GM19455 (cell line): ENCODE measurements at regions not wholly inside any gene's neighbourhood (a gene's known extent, or its start where the extent isn't known, plus 50 kb on each side); places are given as distances from the start of the nearest gene placed in this dataset.
"Not testable (repeated sequence)": the region's sequence is repeated elsewhere in the genome, so short reads cannot be mapped to it uniquely, and the experiment has no call there.

Experiments used
- ATAC-seq: cut with Tn5 transposase; IDR thresholded peaks from one replicate; pipeline ENCODE4 v1.9.1; 2021; ENCODE audit not compliant: unreplicated experiment

DNA sequence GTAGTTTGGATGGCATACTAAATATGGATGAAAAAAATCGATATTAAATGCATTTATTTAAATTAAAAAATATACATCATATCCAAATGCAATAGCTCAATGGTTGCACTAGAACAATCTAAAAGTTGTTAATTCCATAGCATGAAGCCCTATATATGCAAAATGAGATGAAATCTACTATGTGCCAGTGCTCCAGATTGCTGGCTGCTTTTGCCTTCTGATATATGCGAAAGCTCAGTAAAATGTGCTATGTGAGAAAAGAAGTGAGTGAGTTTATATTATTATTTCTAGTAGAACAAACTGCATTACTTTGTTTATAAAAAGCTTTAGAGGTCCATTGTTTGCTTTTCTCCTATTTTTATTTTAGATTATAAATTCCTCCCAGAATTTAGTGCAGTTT, 186.7 kb downstream of the MAT2B start:
- ATAC-seq = no peak

DNA sequence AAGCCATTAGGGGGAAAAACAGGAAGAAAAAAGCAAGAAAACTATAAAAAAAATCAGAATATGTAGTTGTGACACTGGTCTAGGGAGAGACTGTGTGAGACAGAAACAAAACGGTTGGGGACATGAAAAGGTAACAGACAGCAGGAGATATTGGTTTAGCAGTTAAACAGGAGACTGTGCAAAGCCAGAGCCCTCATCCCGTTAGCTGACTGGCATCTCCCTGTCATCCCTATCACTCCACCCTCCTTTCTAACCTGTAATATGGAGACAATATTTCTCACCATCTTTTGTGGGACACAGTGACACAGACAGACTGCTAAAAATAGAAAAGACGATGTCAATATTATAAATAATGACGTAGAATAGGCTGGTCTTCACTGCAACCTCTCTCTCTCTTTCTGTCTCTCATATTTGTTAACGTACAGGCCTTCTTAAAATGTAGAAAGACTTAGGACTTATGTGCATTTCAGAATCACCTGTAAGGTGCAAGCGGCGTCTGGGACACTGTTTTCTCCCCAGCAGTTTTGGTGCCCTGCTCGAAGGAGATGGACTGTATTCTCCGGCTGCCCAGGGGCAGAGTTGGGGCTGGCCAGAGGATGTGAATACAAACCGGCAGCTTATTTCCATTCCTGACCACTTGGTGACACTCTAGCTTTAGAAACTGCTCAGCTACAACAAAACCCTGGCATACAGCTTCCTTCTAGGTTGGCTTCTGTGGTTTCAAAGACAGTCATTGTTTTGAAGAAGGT, 190.6 kb downstream of the MAT2B start:
- ATAC-seq = peak; percentile 85

DNA sequence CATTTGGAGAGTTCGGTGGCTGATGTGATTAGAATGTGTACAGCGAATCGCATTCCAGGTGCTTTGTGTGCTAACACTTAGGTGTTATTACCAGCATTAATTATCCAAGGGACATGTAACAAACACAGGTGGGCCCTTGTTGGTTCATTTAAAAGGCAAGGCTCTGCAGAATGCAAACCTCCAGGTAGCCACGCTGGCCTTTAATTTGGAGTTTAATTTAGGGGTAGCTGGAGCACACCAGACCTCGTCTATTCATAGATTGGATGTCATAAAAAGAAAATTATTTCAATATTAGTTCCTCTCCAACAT, 191.1 kb downstream of the MAT2B start:
- ATAC-seq = peak; percentile 17

DNA sequence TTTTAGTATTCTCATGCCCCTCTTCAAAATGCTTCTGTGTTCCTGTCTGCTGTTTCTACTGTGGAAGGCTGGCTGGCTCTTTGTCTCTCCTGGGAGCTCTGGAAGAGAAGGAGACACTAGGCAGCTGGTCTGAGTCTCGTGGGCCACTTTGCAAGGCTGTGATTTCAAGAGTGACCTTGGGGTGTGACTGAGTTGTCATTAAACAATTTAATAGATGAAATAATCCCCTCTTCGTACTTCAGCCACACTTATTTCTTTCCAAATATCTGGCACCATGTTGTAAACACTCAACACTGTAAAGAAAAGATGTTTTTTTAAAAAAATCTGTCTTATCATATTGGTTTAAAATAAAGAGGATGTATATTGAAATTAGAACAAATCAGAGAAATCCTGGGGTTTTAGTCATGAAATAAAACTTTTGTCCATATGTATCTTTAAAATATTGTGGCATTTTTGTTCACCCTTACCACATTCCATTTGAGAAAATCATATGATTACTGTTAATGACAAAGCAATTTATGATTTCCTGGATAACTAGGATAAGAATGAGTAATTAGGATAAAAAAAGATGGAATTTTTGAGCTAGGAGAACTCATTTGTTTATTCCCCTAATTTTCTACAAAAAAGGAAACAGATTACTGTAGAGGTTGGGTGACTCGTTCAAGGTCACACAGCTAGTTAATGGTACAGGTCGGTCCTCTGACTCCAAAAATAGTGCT, 200.8 kb downstream of the MAT2B start:
- no peak for ATAC-seq

DNA sequence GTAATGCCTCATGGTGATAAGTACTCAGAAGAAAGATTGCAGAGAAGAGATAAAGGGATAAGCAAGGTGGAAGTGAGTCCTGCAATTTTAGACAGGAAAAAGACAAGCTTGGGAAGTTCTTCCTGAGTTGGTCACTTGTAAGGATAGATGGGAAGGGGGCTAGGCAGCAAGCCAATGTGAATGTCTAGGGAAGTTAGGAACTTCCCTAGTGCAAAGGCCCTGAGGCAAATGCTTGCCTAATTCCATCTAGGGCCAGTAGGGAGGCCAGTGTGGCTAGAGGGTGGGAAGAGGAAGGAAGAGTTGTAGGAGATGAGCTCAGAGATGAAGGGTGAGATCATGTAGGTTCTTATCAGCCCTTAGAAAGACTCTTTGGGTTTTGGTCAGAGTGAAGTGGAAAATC, 206.6 kb downstream of the MAT2B start:
- no peak for ATAC-seq

DNA sequence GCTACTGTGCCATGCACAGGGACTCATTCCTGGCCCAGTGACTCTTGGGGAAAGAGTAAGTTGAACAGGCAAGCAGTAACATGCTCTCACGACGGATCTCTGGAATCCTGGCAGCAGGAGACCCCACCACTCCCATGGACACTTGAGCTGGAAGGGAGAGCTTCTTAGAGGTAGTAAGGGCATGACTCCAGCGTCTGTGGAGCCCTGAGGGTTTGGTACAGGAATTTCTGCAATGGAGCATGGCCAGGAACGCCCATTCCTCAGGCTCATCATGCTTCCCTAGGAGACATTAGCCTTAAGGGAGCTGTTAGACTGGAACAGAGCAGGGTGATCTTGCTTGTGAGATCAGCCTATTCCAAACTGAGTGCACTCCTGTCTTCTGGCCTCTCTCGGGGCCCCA, 212.9 kb downstream of the MAT2B start:
- no peak for ATAC-seq

DNA sequence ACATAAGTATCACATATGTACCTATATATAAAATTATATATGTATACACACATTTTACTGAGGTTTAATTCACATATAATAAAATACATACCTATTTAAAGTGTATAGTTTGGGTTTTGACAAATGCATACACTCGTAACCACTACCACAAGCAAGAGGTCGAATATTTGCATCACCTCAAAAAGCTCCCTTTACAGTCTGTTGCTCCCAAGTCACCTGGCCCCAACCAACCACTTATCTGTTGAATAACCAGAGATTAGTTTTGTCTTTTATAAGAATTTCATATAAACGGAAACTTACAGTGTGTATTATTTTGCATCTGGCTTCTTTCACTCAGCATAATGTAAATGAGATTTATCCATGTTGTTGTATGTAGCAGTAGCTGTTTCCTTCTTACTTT, 218.9 kb downstream of the MAT2B start:
- no peak for ATAC-seq

DNA sequence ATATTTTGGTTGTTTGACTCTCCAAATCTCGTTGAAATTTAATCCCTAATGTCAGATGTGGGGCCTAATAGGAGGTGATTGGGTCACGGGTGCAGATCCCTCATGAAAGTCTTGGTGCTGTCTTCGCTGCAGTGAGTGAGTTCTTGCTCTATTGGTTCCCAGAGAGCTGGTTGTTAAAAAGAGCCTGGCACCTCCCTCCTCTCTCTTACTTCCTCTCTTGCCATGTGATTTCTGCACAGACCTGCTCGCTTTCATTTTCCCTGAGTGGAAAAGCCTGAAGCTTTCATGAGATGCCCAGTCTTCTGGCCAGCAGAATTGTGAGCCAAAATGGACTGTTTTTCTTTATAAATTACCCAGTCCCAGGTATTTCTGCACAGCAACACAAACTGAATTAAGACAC, 221.6 kb downstream of the MAT2B start:
- no peak for ATAC-seq

DNA sequence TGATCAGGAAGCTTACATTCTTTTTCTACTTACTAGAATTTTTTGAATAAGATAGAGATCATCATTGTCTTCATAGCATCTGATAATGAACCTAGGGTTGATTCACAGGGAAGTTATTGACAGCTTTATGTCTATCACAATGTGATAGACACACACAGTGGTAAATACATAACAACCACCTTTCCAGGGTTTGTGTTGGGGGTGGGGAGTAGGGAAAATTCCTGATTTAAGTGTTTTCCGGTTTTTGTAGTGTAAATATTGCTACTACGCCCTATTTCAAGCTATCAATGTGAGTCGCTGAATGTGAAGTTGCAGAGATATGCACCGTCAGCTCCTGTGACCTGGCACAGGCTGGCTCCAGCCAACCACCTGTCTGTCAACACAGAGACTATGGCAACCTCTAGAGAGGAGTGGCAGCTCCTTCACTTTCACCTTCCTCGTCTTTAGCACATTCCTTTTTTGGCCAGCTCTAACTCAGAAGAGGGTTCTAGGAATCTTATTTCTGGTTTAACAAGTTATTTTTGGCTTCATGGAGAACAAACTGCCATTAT, 224.9 kb downstream of the MAT2B start:
- no peak for ATAC-seq

DNA sequence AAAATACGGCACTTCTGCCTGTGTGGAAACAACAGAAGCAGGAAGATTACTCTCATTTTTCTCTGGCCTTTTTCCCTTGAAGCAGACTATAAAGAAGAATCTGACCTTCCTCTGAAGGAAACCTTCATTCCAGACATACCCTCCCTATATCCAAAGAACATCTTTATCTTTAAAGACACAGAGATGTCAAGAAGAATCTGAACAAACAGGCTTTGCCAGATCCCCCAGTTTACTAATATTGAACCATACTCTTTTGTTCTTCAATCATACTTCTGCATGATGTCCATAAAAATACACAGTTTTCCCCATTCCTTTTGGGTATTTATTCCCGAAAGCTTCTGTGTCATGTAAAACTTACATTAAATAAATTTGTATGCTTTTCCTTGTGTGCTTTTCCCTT, 225.8 kb downstream of the MAT2B start:
- ATAC-seq = no peak

DNA sequence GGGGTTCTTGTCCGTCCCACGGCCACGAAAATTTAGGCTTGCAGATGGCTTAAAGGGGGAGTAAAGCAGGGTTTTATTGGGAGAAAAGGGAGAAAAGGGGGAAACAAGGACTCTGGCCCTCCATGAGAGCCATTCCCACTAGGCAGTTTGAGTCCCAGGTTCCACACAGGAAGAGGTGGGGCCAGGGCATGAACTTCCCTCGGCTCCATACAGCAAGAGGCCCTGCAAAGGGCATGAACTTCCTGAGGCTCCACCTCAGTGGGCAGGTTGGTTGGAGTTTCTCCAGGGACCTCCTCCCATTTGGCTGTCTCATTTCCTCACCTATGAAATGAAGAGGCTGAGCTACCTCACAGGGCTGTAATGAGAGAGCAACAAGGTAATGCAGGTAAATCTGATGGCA, 229.7 kb downstream of the MAT2B start:
- ATAC-seq = no peak

DNA sequence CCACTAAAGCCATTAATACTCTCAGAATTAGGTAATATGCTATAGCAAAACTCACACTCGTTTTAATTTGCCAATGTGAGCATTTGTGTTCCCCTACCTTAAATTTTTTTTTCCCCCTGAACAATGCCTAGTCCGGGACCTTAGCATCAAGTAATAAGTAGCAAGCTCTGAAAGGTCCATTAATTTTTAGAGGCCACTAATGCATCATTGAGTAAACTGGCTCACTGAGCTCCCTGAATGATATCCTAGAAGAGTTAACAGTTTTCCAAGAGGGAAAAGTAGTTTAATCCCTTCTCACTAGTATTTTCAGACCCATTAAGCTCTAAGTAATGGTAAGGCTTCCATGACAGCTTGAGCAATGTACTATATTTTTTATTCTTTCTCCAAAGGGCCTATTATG, 242.2 kb downstream of the MAT2B start:
- no peak for ATAC-seq

DNA sequence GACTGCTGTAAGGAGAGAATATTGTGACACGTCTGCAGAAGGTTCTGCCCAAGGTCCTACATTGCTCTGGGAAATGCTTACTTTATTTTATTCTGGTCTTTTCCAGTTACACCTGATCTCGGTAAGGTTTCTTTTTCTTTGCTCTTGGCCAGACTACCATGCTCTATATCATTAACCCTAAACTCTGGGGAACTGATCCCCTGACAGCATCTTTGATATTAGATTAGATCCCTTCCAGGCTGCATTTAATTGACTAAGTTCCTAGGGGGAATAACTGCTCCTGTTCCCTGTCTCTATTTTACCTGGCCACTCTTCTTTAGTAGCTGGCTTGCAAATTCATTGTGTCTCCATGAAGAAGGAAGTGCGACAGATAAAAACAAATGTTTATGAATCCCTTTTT, 243.5 kb downstream of the MAT2B start:
- ATAC-seq = no peak

DNA sequence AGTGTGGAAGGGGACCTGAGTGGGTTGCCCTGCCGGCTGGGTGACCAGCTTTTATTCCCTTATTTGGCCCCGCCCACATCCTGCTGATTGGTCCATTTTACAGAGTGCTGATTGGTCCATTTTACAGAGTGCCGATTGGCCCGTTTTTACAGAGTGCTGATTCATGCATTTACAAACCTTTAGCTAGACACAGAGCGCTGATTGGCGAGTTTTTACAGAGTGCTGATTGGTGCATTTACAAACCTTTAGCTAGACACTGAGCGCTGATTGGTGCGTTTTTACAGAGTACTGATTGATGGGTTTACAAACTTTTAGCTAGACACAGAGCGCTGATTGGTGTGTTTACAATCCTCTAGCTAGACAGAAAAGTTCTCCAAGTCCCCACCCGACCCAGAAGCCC, 245.0 kb downstream of the MAT2B start:
- ATAC-seq = not testable (repeated sequence)

DNA sequence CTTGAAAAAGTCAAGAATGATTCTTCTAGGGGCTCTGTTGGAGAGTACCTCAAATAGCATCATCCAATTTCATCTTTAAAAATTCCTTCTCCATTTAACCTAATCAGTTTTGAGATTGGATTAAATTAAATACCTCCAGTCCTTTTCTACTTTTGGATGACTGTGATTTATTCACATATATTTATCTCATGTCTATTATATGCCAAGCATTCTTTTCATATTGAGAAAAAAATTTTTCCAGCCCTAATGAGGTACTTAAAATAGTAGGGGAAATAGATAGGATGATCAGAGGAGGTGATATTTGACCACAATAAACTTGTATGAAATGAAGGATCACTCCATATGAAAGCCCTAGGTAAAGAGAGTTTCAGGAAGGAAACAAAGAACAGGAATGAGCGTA, 250.1 kb downstream of the MAT2B start:
- ATAC-seq = no peak

DNA sequence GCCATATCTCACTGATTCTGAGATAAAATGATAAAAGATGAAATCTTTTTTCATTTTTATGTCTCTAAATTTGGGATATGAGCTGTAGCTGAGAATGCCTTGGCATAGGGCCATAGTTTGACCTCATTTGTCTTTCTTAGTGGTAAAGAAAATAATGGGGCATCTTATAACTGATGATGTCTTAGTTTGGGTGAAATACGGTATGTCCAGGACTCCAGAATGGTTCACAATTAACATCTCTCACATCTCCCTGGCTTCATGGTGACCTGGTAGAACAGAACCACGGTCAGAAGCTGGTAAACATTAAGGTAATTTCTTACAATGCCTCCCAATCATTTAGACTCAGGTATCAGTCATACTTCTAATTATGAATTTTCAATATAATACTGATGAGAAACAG, 250.8 kb downstream of the MAT2B start:
- no peak for ATAC-seq

DNA sequence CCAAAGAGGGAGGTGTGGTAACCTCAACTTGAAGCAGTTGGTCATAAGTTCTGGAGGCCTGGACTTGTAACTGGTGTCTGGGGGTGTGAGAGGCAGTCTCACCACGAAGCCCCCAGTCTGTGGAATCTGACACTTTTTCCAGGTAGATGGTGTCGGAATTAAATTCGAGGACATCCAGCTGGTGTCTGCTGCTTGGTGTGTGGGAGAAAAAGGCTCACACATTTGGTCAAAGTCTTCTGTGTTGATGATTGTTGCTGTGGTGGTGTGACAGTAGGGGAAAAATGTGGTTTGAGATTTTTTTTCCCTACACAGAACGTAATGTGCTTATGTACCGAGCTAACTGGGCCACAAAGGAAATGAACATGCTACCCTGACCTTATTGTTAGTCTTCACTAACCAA, 251.9 kb downstream of the MAT2B start:
- no peak for ATAC-seq

DNA sequence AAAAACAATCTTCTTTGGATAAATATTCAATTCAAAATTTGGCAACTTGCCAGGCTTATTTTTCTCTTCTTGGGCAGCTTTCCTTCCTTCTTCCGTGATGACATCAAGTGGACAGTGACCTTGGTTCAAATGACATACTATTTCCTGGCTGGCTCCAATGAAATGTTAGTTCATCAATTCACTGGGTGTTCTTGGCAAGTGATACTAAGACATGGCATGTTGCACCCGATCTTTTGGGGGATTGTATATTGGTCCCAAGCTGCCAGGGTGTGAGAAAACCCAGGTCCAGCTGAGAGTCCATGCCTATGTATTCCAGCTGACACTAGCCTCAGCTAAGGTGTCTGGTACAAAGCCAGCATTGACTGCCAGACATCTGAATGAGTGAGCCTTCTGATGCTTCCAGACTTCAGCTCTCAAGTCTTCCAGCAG, 252.9 kb downstream of the MAT2B start:
- no peak for ATAC-seq

DNA sequence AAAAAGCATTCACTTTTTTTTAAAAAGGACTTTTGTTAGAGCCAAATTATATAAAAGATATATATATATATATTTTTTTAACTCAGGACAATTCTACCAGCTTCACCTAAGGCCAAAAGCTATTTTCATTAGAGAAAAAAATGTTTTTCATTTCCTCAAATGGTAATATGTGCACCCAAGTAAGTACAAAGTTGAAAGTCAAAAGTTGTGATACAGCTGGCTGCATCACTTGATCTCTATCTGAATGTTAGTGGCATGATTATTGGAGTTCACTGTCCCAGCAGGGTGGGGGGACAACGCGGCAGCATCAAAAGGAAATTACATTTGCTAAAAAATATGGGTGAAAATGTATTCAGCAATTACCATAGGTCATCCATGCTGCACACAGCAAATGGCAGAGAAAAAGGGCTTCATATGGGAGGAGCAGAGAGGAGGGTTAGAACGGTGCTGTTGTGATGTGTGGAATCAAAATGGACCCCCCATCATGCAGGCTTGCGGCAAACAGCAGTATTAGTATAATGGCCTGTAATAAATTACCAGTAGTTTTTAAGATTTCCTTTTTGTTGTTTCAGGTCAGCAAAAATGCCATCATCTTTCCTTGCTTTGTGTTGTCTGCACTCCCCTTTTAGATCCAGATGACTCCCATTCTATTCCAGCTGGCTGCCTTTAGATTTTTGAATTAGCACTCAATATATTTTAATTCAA, 253.7 kb downstream of the MAT2B start:
- ATAC-seq = no peak

DNA sequence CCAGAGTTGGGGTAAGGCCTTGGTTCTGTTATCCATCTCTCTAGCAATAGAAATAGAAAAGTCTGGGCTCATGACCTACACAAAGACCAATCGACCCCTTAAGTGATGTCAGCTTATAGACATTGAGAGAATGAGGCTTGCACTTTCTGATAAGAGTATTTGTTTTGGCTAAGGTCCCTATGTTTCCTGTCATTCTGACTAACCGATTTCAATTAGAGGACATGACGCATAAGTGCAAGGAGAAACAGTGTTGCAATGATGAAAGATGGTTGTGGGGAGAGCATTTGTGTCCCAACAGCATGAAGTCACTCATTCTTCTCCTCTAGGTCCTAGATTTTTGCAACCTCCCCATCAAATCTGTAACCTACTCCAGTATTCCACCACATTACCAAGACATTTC, 255.1 kb downstream of the MAT2B start:
- ATAC-seq = no peak

DNA sequence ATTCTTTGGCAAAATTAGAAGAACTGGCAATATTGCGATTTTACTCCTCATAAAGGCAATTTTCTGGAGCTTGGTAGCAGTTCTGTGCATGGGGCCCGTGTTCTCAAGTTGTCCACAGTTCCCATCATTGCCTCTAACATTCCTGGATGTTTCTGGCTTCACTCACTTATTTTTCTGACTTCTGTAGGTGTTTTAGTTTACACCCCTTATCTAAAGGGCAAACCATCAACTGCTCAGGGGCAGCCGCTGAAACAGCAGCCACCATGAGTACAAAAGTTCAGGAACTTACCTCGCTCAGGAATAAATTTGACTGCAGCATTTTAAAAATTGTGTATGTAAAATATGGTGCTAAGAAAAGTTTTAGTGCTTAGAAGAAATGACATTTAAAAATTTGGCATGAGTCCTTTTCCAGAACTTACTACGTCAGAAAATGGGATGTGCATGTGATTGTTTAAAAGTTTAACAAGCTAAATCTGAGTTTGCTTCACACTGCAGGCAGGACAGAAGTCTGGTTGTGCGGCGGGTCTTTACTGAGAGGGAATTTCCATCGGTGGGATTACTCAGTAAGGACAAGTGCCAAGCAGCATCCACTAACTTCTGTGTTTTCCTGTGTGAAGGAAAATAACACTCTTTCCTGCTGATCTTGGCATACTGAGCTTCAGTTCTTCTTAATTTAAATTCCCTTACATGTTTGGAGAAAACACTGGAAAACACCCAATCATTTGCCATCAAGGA, 261.7 kb downstream of the MAT2B start:
- no peak for ATAC-seq
